HepG2 (cell line): ENCODE measurements at regions not wholly inside any gene's neighbourhood (a gene's known extent, or its start where the extent isn't known, plus 50 kb on each side); places are given as distances from the start of the nearest gene placed in this dataset.

ENCODE experiments used
- BCLAF1 ChIP-seq: fragments of 450-650 bp; IDR thresholded peaks from 2 replicates; pipeline ENCODE4 v1.6.1; 2017; ENCODE audit warnings: mild to moderate bottlenecking
- CTCF ChIP-seq: sonication (generic); formaldehyde crosslinking; IDR thresholded peaks from 2 replicates; pipeline ENCODE4 v1.5.0; 2020; ENCODE audit warnings: mild to moderate bottlenecking, missing genetic modification reagents, moderate library complexity
- DNMT3B ChIP-seq: conservative IDR thresholded peaks from 2 replicates; pipeline ENCODE4 v1.6.1; 2016; ENCODE audit warnings: missing biosample characterization, control low read depth
- KLF9 ChIP-seq: IDR thresholded peaks from 2 replicates; pipeline ENCODE4 v1.6.1; 2016; ENCODE audit warnings: low read depth
- TRIM24 ChIP-seq: sonication (generic); formaldehyde crosslinking; IDR thresholded peaks from 2 replicates; pipeline ENCODE4 v1.8.0; 2022; ENCODE audit warnings: mild to moderate bottlenecking, missing genetic modification reagents
- ZBTB20 ChIP-seq: sonication (generic); formaldehyde crosslinking; IDR thresholded peaks from 2 replicates; pipeline ENCODE4 v1.8.1; 2023; ENCODE audit warnings: missing genetic modification reagents, low read depth, mild to moderate bottlenecking, borderline replicate concordance
- ZNF414 ChIP-seq: sonication (generic); formaldehyde crosslinking; IDR thresholded peaks from 2 replicates; pipeline ENCODE4 v1.5.0; 2020; ENCODE audit warnings: missing genetic modification reagents
- ZNF639 ChIP-seq: conservative IDR thresholded peaks from 2 replicates; pipeline ENCODE4 v1.6.1; 2018; ENCODE audit warnings: missing genetic modification reagents
- ZNF747 ChIP-seq: sonication (generic); formaldehyde crosslinking; IDR thresholded peaks from 2 replicates; pipeline ENCODE4 v1.8.1; 2023; ENCODE audit warnings: missing genetic modification reagents, mild to moderate bottlenecking, borderline replicate concordance
- ZNF772 ChIP-seq: sonication (generic); formaldehyde crosslinking; IDR thresholded peaks from 2 replicates; pipeline ENCODE4 v1.5.0; 2020; ENCODE audit warnings: mild to moderate bottlenecking, missing genetic modification reagents

GRCh38 chr1:175873290-175873935, 130.0 kb upstream of the TNR start (continued):
- no peak for TF ChIP-seq BCLAF1
- TF ChIP-seq ZNF747 (CRISPR knock-in tag), result no peak
- no peak for TF ChIP-seq DNMT3B (CRISPR knock-in tag)
- TF ChIP-seq ZBTB20 (CRISPR knock-in tag), result no peak
- TF ChIP-seq ZNF772 (CRISPR knock-in tag), result no peak
- TF ChIP-seq KLF9 (CRISPR knock-in tag), result no peak
- no peak for TF ChIP-seq CTCF (CRISPR knock-in tag)
- no peak for TF ChIP-seq ZNF414 (CRISPR knock-in tag)
- TF ChIP-seq TRIM24 (CRISPR knock-in tag), result no peak
- no peak for TF ChIP-seq ZNF639 (CRISPR knock-in tag)
